HCT116 (cell line): ENCODE measurements at regions not wholly inside any gene's neighbourhood (a gene's known extent, or its start where the extent isn't known, plus 50 kb on each side); places are given as distances from the start of the nearest gene placed in this dataset.

Experiments used
- ATAC-seq: fragments of 200-7000 bp; cut with Tn5 transposase; 2 replicates; pipeline ENCODE4 v1.9.1; 2020; ENCODE audit warnings: mild to moderate bottlenecking, moderate library complexity
- BruUV-seq: library from RNA; stranded (reverse); fragments of 400-500 nt; replicated peaks from 2 replicates; lab custom pipeline; 2021; lab: Mats Ljungman, UMichigan
- CTCF ChIA-PET: fragments of 300-600 bp; sonication (Branson Sonifier 250); formaldehyde crosslinking; loops from one replicate; lab custom pipeline; 2021; ENCODE audit warnings: antibody characterized with exemption; lab: Charles Lee
- POLR2A ChIA-PET: fragments of 300-600, 350-600 bp; sonication (Branson Sonifier 250); formaldehyde crosslinking; loops from one replicate; lab custom pipeline; 2021; ENCODE audit warnings: antibody characterized with exemption; lab: Charles Lee
- RAD21 ChIA-PET, 2 experiments: fragments of 300-600 bp; sonication (Branson Sonifier 250); formaldehyde crosslinking; loops; one replicate each; lab custom pipeline; 2023; ENCODE audit warnings: low total read pairs in 2 of 2; ENCODE audit not compliant: uncharacterized antibody in 2 of 2, unreplicated experiment in 2 of 2, low non-redundant PET in 1 of 2; lab: Charles Lee
- DNase-seq: peaks from one replicate; pipeline ENCODE4 v3.0.0-alpha.2; 2010; ENCODE audit warnings: low read depth, low spot score
- H2AFZ ChIP-seq: fragments of 200-600 bp; shearing (Covaris generic), sonication (generic); 2 replicates; pipeline ENCODE4 v1.6.1; 2017; ENCODE audit warnings: low read depth, mixed run types, mixed read lengths, antibody characterized with exemption, low read length; ENCODE audit not compliant: poor library complexity, severe bottlenecking
- H3K27ac ChIP-seq: 2 replicates; pipeline ENCODE4 v1.5.1; 2012; ENCODE audit warnings: low read depth, low read length
- H3K27me3 ChIP-seq: fragments of 200-600 bp; sonication (generic); 2 replicates; pipeline ENCODE4 v1.6.1; 2016; ENCODE audit warnings: mixed run types, low read length, mixed read lengths; ENCODE audit not compliant: insufficient read depth
- H3K36me3 ChIP-seq, 2 experiments: fragments of 200-500 bp in 1 of 2; fragments of 200-600 bp in 1 of 2; sonication (Bioruptor generic) in 1 of 2; sonication (generic) in 1 of 2; 2 replicates each; pipeline versions ENCODE4 v1.5.1 to v1.6.1; 2014 to 2016; ENCODE audit warnings: low read length in 2 of 2, inconsistent platforms in 1 of 2, mixed read lengths in 1 of 2, mixed run types in 1 of 2; ENCODE audit not compliant: insufficient read depth in 2 of 2, control insufficient read depth in 1 of 2
- H3K4me1 ChIP-seq, 2 experiments: fragments of 200-600 bp in 1 of 2; sonication (generic) in 1 of 2; 2 replicates each; pipeline versions ENCODE4 v1.5.1 to v1.6.1; 2012 to 2017; ENCODE audit warnings: low read length in 2 of 2, inconsistent platforms in 1 of 2, mild to moderate bottlenecking in 1 of 2, mixed read lengths in 1 of 2, mixed run types in 1 of 2, moderate library complexity in 1 of 2; ENCODE audit not compliant: insufficient read depth in 2 of 2, control insufficient read depth in 1 of 2
- H3K4me2 ChIP-seq: fragments of 200-600 bp; sonication (generic); 2 replicates; pipeline ENCODE4 v1.6.1; 2017; ENCODE audit warnings: mixed run types, low read length, mixed read lengths
- H3K4me3 ChIP-seq, 2 experiments: fragments of 200-600 bp in 1 of 2; sonication (generic) in 1 of 2; replicated peaks in 1 of 2; 2 replicates each; pipeline ENCODE4 v1.5.1; 2011 to 2016; ENCODE audit warnings: low read length in 2 of 2, control low read depth in 1 of 2, low read depth in 1 of 2, mild to moderate bottlenecking in 1 of 2, mixed read lengths in 1 of 2, mixed run types in 1 of 2
- H3K79me2 ChIP-seq: fragments of 200-600 bp; sonication (generic); 2 replicates; pipeline ENCODE4 v1.6.1; 2017; ENCODE audit warnings: mild to moderate bottlenecking, mixed run types, low read length, moderate library complexity, mixed read lengths; ENCODE audit not compliant: insufficient read depth
- H3K9ac ChIP-seq: fragments of 200-600 bp; sonication (generic); 2 replicates; pipeline ENCODE4 v1.6.1; 2016; ENCODE audit warnings: low read length, mixed read lengths
- H3K9me2 ChIP-seq: fragments of 200-600 bp; sonication (generic), shearing (Covaris generic); 2 replicates; pipeline ENCODE4 v1.6.1; 2017; ENCODE audit warnings: mixed run types, mild to moderate bottlenecking, moderate library complexity; ENCODE audit not compliant: insufficient read depth
- H3K9me3 ChIP-seq, 2 experiments: fragments of 200-500 bp in 1 of 2; fragments of 200-600 bp in 1 of 2; sonication (Bioruptor generic) in 1 of 2; sonication (generic) in 1 of 2; 2 replicates each; pipeline ENCODE4 v1.6.1; 2014 to 2017; ENCODE audit warnings: low read length in 2 of 2, mixed read lengths in 2 of 2, inconsistent platforms in 1 of 2, low read depth in 1 of 2, mild to moderate bottlenecking in 1 of 2, mixed run types in 1 of 2, moderate library complexity in 1 of 2; ENCODE audit not compliant: control insufficient read depth in 1 of 2, insufficient read depth in 1 of 2
- H4K20me1 ChIP-seq: fragments of 200-600 bp; sonication (generic), shearing (Covaris generic); 2 replicates; pipeline ENCODE4 v1.6.1; 2017; ENCODE audit warnings: mixed run types, mild to moderate bottlenecking, moderate library complexity; ENCODE audit not compliant: insufficient read depth
- CBX3 ChIP-seq: IDR thresholded peaks from 2 replicates; pipeline ENCODE4 v1.6.1; 2012; ENCODE audit warnings: low read depth
- CEBPB ChIP-seq: IDR thresholded peaks from 2 replicates; pipeline ENCODE4 v1.6.1; 2012; ENCODE audit warnings: low read depth
- EGR1 ChIP-seq: IDR thresholded peaks from 2 replicates; pipeline ENCODE4 v1.6.1; 2012; ENCODE audit warnings: low read depth
- EZH2phosphoT487 ChIP-seq: fragments of 200-600 bp; IDR thresholded peaks from 2 replicates; pipeline ENCODE4 v1.6.1; 2018; ENCODE audit warnings: antibody characterized with exemption, borderline replicate concordance
- FOSL1 ChIP-seq: IDR thresholded peaks from 2 replicates; pipeline ENCODE4 v1.6.1; 2012; ENCODE audit warnings: low read depth
- MAX ChIP-seq: IDR thresholded peaks from 2 replicates; pipeline ENCODE4 v1.6.1; 2012
- POLR2A ChIP-seq: IDR thresholded peaks from 2 replicates; pipeline ENCODE4 v1.7.0; 2011; ENCODE audit warnings: borderline replicate concordance; ENCODE audit not compliant: insufficient read depth, insufficient read length; ENCODE audit errors: extremely low read depth
- intact Hi-C: fragments of 100-400 bp; cut with micrococcal nuclease; formaldehyde crosslinking; loops from 2 replicates; pipeline ENCODE4 v1.10.0; 2022

GRCh38 chr6:27532820-27533538, 60.1 kb upstream of the ZNF184 start:
- ChIA-PET CTCF (interaction anchor here (1.3 to 2.0 kb wide), 3 partner anchors 14 to 76 kb away, joined by 3 to 7 read pairs (median 4); no protein-coding TSS in a partner anchor), POLR2A (interaction anchor here (0.8 to 1.1 kb wide), 3 partner anchors 10 to 222 kb away, joined by 3 to 4 read pairs (median 3); no protein-coding TSS in a partner anchor), RAD21 (interaction anchor here in 1 of 2 experiments (1.0 kb wide), 1 partner anchor 29 kb away, joined by 4 read pairs; no protein-coding TSS in a partner anchor)
- intact Hi-C loops: loop anchor here (2.0 to 5.0 kb wide), 2 partner anchors 14 to 69 kb away; no protein-coding TSS in a partner anchor
- Histone ChIP-seq H3K4me2 (peak overlapping the region; percentile 75), H4K20me1 (no peaks in the 10 kb centered on the region), H3K79me2 (no peaks in the 10 kb centered on the region), H3K4me1 (peaks cover 21 to 33% of the 10 kb centered on the region in 2 experiments), H3K36me3 (no peaks in the 10 kb centered on the region), H3K27me3 (no peaks in the 10 kb centered on the region), H3K9ac (peak overlapping the region; percentile 33), H3K9me3 (no peaks in the 10 kb centered on the region), H3K27ac (peak overlapping the region; percentile 54), H2AFZ (peak overlapping the region; percentile 81), H3K9me2 (no peaks in the 10 kb centered on the region), H3K4me3 (peak overlapping the region; percentile 27 to 49)
- ATAC-seq (peak; percentile 84), DNase-seq (peak; percentile 68)
- BruUV-seq: no TSS peak
- TF ChIP-seq CBX3 (no peak), CEBPB (no peak), EZH2phosphoT487 (no peak), EGR1 (no peak), POLR2A (no peak), MAX (peak; percentile 3; the same call in 1 of the 2 replicates), FOSL1 (peak; percentile 10; the same call in 1 of the 2 replicates)
